GM12873 (cell line): ENCODE measurements at regions not wholly inside any gene's neighbourhood (a gene's known extent, or its start where the extent isn't known, plus 50 kb on each side); places are given as distances from the start of the nearest gene placed in this dataset.

Source experiments
- CTCF ChIP-seq: IDR thresholded peaks from 2 replicates; pipeline ENCODE4 v1.5.1; 2012; ENCODE audit warnings: low read depth, mild to moderate bottlenecking, moderate library complexity, low read length, control low read depth; ENCODE audit not compliant: insufficient read depth; ENCODE audit errors: missing control alignments

DNA sequence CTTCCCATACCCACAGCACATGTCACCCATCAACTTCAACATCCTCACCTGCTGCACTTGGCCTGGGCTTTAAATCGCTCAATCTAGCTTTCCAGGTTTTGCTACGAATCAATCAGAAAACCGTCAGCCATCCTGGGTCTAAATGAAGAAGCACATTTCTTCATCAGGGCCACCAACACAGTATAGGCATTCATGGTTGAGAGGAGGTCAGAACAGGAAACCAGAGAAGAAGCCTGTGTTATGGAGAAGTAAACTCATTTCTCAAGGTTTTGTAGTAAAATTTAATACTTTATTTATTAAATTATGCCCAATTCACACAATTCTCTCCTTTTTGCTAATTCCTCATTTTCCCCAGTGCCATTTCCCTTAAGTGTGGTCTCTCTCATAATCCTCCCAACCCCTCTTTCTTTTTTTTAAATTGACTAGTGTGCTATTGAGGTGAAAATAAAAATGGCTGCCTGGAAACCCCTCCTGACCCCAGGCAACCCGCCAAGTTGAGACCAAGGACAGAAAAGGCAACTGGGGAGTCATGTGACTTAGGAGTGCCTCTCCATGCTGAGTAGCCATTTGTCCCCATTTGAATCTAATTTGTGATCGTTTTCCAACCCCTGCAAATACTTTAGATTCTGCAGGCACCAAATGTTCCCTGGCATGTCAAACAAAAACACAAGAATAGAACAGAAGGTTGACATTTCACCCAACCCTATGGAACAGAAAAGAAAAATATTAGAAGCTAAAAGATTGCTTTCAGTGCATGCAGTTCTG is 181.1 kb upstream of the NAMPT start:
- TF ChIP-seq CTCF = no peak

DNA sequence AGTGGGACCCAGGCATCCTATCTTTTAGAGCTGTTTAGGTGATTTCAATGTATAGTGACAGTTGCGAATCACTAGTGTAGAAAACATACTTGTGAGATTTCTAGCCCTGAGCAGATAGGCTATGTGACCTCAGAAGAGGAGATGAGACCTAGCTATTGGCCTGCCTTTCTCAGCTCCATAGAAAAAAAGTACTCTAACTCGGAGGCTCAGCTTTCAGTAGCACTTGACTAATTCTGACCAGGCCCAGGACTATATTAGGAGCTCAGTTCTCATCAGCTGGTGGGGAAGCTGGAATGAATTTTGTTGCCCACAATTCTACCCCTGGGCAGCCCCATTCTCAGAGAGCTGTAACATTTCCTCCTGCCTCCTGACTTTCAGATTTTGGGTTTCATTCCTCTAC is 179.9 kb upstream of the NAMPT start:
- TF ChIP-seq CTCF = no peak

DNA sequence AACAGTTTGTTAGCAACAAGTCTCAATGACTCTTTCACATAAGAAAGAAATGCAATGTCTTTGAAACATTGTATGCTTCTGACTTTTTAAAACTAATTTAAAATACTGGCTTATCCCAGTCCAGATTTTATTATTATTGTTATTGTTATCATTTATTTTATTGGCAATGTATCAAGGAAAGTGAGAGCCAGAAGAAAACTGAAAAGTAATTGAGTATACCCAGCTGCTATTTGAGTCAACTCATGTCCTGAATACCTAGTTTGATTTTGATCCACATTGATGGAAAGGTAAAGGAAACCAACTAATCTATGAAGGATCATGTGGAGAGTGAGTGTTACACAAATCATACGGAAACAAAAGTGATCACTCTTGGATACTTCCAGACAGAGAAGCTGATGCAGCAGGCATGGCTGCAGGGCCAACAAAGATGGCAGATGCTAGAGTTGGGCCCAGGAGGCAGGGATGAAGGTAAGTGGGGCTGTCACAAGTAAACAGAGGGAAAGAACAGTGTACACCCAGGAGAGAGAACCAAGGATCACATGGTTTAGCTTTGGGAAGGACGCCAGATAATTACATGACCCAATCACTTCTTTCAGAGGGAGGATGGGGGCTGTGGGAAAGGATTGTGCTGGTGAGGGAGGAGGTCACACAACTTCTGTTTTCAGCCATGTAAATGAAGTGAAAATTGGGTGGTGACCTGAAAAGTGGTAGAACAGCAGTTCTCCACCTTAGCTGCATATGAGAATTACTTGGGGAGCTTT is 179.2 kb upstream of the NAMPT start:
- TF ChIP-seq CTCF = no peak

GRCh38 chr7:106462914-106463482 is 178.2 kb upstream of the NAMPT start:
- no peak for TF ChIP-seq CTCF

- peak; percentile 43 for TF ChIP-seq CTCF
Observed at GRCh38 chr7:106462365-106462859, 177.6 kb upstream of the NAMPT start.

GRCh38 chr7:106460792-106461254 is 176.0 kb upstream of the NAMPT start:
- TF ChIP-seq CTCF = no peak
